ENCODE measurements at regions not wholly inside any gene's neighbourhood (a gene's known extent, or its start where the extent isn't known, plus 50 kb on each side); places are given as distances from the start of the nearest gene placed in this dataset.

GRCh38 chr7:128190051-128190647 lies 50.9 kb upstream of the LEP start:
- Histone ChIP-seq H3K9ac (replicated peaks; ENCODE audit: extremely low read depth, insufficient read depth, low read length) (no peak overlapping the region), H2AFZ (ENCODE audit: low read depth, low read length) (no peak overlapping the region), H3K27me3 (ENCODE audit: control insufficient read depth in 2 of 2, insufficient read depth in 2 of 2, low read length in 2 of 2) (peaks cover 13 to 24% of the 10 kb centered on the region in 2 experiments), H3K36me3 (ENCODE audit: control insufficient read depth in 2 of 2, extremely low read depth in 1 of 2, insufficient read depth in 2 of 2, low read length in 2 of 2) (no peaks in the 10 kb centered on the region), H4K20me1 (replicated peaks; ENCODE audit: control insufficient read depth, extremely low read depth, insufficient read depth, low read length) (no peaks in the 10 kb centered on the region), H3K4me1 (ENCODE audit: control insufficient read depth, extremely low read depth, insufficient read depth, low read length) (no peaks in the 10 kb centered on the region), H3K9me3 (replicated peaks; ENCODE audit: control insufficient read depth, insufficient read depth, low read length) (peaks cover 5% of the 10 kb centered on the region), H3K27ac (ENCODE audit: insufficient read depth, low read depth, low read length) (no peak overlapping the region), H3K9me1 (replicated peaks; ENCODE audit: control insufficient read depth, extremely low read depth, insufficient read depth, low read length) (no peaks in the 10 kb centered on the region), H3K79me2 (ENCODE audit: control insufficient read depth, insufficient read depth, low read length) (no peaks in the 10 kb centered on the region), H3K4me3 (replicated peaks in 1 of 3; ENCODE audit: insufficient read depth in 1 of 3, low read depth in 1 of 3, low read length in 3 of 3) (no peak overlapping the region), H3K4me2 (ENCODE audit: insufficient read depth, low read length) (no peak overlapping the region)
- TF ChIP-seq CTCF (IDR thresholded peaks at IDR 0.05; ENCODE audit: extremely low read depth in 1 of 2, insufficient read depth in 1 of 2, low read depth in 1 of 2, low read length in 2 of 2) = no peak
- TF ChIP-seq JUN (IDR thresholded peaks at IDR 0.05; ENCODE audit: borderline replicate concordance, insufficient read depth, insufficient read length, low read depth) = no peak
- no peak for TF ChIP-seq MAX (IDR thresholded peaks at IDR 0.05; ENCODE audit: insufficient read depth, insufficient read length)
- no peak for TF ChIP-seq GATA2 (IDR thresholded peaks at IDR 0.05; ENCODE audit: insufficient read depth, insufficient read length, low read depth, low read length)
- no peak for TF ChIP-seq POLR2AphosphoS5 (IDR thresholded peaks at IDR 0.05; ENCODE audit: insufficient read depth, low read depth, low read length)
- TF ChIP-seq MYC (IDR thresholded peaks at IDR 0.05; ENCODE audit: low read depth, low read length) = no peak
- TF ChIP-seq POLR2A (IDR thresholded peaks at IDR 0.05; ENCODE audit: low read depth, low read length) = no peak
- TF ChIP-seq FOS (IDR thresholded peaks at IDR 0.05; ENCODE audit: borderline replicate concordance, insufficient read depth, low read length) = no peak
- CTCF ChIA-PET = interaction anchor here (0.9 to 1.4 kb wide), 3 partner anchors 19 to 482 kb away, joined by 3 to 5 read pairs (median 4); no protein-coding TSS in a partner anchor
- intact Hi-C loops (cut with micrococcal nuclease) = no loop called here
- POLR2A ChIA-PET = no interaction called here
- no peak for DNase-seq (ENCODE audit: low read depth, low spot score)
- FAIRE-seq = no peak
- BruUV-seq (replicated peaks) = no TSS peak
- dilution Hi-C loops (cut with MboI; ENCODE audit: extremely low pct_ligation_motif_present, low sequenced_read_pairs) = no loop called here
